Activated CD4-positive, CD25-positive, alpha-beta regulatory T cell (primary cell): ENCODE measurements at regions not wholly inside any gene's neighbourhood (a gene's known extent, or its start where the extent isn't known, plus 50 kb on each side); places are given as distances from the start of the nearest gene placed in this dataset.

ENCODE experiments used
- DNase-seq, 4 experiments: peaks; one replicate each; lab custom pipeline; 2025; lab: John Stamatoyannopoulos, UW

GRCh38 chr22:22094514-22094913, 111.9 kb upstream of the TOP3B start:
- no peak for DNase-seq

GRCh38 chr22:22093743-22094142, 111.2 kb upstream of the TOP3B start:
- no peak for DNase-seq

- DNase-seq: no peak
Measured at GRCh38 chr22:22092974-22093373, 110.4 kb upstream of the TOP3B start.

GRCh38 chr22:22092101-22092500, 109.5 kb upstream of the TOP3B start:
- DNase-seq: no peak

GRCh38 chr22:22091400-22091878, 108.9 kb upstream of the TOP3B start:
- no peak for DNase-seq

GRCh38 chr22:22090650-22091399, 108.2 kb upstream of the TOP3B start:
- no peak for DNase-seq

- no peak for DNase-seq
Measured at GRCh38 chr22:22089459-22090308, 107.1 kb upstream of the TOP3B start.

- no peak for DNase-seq
Measured at GRCh38 chr22:22088658-22089458, 106.3 kb upstream of the TOP3B start.

GRCh38 chr22:22087854-22088657, 105.5 kb upstream of the TOP3B start:
- DNase-seq: no peak

GRCh38 chr22:22086501-22087158, 104.0 kb upstream of the TOP3B start:
- no peak for DNase-seq

- no peak for DNase-seq
Measured at GRCh38 chr22:22085702-22086500, 103.3 kb upstream of the TOP3B start.

- no peak for DNase-seq
Measured at GRCh38 chr22:22084089-22084711, 101.6 kb upstream of the TOP3B start.

GRCh38 chr22:22082960-22083359, 100.4 kb upstream of the TOP3B start:
- DNase-seq: no peak

- DNase-seq: no peak
Measured at GRCh38 chr22:22082229-22082835, 99.7 kb upstream of the TOP3B start.

- no peak for DNase-seq
Measured at GRCh38 chr22:22080270-22080669, 97.7 kb upstream of the TOP3B start.

GRCh38 chr22:22079404-22080148, 97.0 kb upstream of the TOP3B start:
- no peak for DNase-seq

- no peak for DNase-seq
Measured at GRCh38 chr22:22078329-22078728, 95.7 kb upstream of the TOP3B start.

- no peak for DNase-seq
Measured at GRCh38 chr22:22076932-22077703, 94.5 kb upstream of the TOP3B start.
